Gastrocnemius medialis (tissue), 4 donors: ENCODE measurements at regions not wholly inside any gene's neighbourhood (a gene's known extent, or its start where the extent isn't known, plus 50 kb on each side); places are given as distances from the start of the nearest gene placed in this dataset.

Source experiments
- ATAC-seq, 2 donors: fragments of 150-250 bp; one replicate each; pipeline ENCODE4 v1.9.1; 2016
- DNase-seq, 2 donors: peaks; one replicate each; pipeline ENCODE4 v3.0.0-alpha.2; 2019
- H3K27ac ChIP-seq, 4 donors: fragments of 200-600 bp; sonication (generic); 1 replicate in 1 of 4; 2 replicates in 3 of 4; pipeline ENCODE4 v1.5.1; 2016 to 2018; ENCODE audit warnings: mild to moderate bottlenecking in 2 of 4, moderate library complexity in 1 of 4
- H3K27me3 ChIP-seq, 3 donors: fragments of 200-600 bp; sonication (generic) in 2 of 3; 1 replicate in 1 of 3; 2 replicates in 2 of 3; pipeline versions ENCODE4 v1.5.1 to v1.6.0; 2016 to 2019; ENCODE audit warnings: mild to moderate bottlenecking in 1 of 3, moderate library complexity in 1 of 3
- H3K36me3 ChIP-seq, 2 donors: fragments of 200-600 bp; sonication (generic) in 1 of 2; one replicate each; pipeline ENCODE4 v1.5.1; 2017 to 2018
- H3K4me1 ChIP-seq, 2 donors: fragments of 200-600 bp; sonication (generic) in 1 of 2; one replicate each; pipeline ENCODE4 v1.5.1; 2016 to 2017; ENCODE audit warnings: mild to moderate bottlenecking in 2 of 2
- H3K4me3 ChIP-seq, 4 donors: fragments of 200-600 bp; sonication (generic) in 3 of 4; 1 replicate in 1 of 4; 2 replicates in 3 of 4; pipeline ENCODE4 v1.5.1; 2016 to 2019; ENCODE audit warnings: mild to moderate bottlenecking in 2 of 4
- H3K9me3 ChIP-seq, 3 donors: fragments of 200-600 bp; sonication (generic) in 2 of 3; 1 replicate in 1 of 3; 2 replicates in 2 of 3; pipeline ENCODE4 v1.5.1; 2016 to 2019
- POLR2A ChIP-seq, 2 donors: fragments of 450-650 bp; IDR thresholded peaks; one replicate each; pipeline ENCODE4 v1.6.1; 2017; ENCODE audit warnings: antibody characterized with exemption in 2 of 2, mild to moderate bottlenecking in 2 of 2, moderate library complexity in 2 of 2
- in situ Hi-C, 4 donors: fragments of 200-750 bp; cut with MboI; loops; one replicate each; pipeline versions ENCODE4 v1.15.0 to v1.8.0; 2017; ENCODE audit warnings: low sequenced_read_pairs in 4 of 4
- intact Hi-C: fragments of 100-400 bp; cut with DNase I; formaldehyde crosslinking; loops from one replicate; pipeline ENCODE4 v1.15.1; 2023; ENCODE audit warnings: low total_unique reads
- TF ChIP-seq, protein P1 (sequence below), 5 experiments: fragments of 450-650 bp in 3 of 5; fragments of 200-600 bp in 2 of 5; sonication (generic) in 2 of 5; IDR thresholded peaks in 4 of 5; conservative IDR thresholded peaks in 1 of 5; 1 replicate in 4 of 5; 2 replicates in 1 of 5; pipeline ENCODE4 v1.5.1; 2016 to 2019; ENCODE audit warnings: antibody characterized with exemption in 5 of 5, mild to moderate bottlenecking in 3 of 5, moderate library complexity in 3 of 5

DNA sequence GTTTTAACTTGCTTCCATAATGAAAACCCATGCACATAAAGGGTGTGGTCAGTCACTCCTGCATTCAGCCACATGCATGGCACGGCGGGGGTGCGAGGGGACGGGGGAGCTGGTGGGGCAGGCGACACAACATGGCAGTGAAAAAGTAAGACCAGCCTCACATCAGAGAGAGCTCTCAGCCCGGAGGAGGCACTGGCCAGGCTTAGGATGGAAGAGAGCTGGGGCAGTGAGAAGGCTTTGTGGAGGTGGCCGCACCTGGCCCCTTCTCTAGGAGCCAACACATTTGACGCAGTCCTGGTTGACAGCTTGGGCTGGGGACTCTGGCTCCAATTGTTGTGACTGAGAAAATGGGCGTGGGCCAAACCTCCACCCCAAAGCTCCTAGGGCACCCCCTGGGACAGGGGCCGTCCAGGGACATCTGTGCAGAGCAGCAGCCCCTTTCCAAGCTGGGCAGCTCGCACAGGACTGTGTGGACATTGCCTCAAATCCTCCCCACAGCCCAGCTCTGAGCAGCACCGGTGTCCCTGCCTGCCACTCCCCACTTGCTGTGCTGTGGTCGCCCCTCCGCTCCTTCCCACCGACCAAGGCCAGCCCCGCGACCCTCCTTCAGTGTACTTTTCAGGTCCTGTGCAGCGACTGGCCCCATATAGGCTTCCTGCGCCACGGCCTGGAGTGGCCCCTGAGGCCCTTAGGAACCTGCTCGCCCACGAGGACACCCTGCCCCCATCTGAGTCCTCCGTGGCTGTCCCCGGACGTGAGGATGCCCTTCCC is 126.0 kb upstream of the IQSEC1 start:
- no peak for TF ChIP-seq POLR2A (IDR thresholded peaks at IDR 0.05)
- TF ChIP-seq, protein P1, sequence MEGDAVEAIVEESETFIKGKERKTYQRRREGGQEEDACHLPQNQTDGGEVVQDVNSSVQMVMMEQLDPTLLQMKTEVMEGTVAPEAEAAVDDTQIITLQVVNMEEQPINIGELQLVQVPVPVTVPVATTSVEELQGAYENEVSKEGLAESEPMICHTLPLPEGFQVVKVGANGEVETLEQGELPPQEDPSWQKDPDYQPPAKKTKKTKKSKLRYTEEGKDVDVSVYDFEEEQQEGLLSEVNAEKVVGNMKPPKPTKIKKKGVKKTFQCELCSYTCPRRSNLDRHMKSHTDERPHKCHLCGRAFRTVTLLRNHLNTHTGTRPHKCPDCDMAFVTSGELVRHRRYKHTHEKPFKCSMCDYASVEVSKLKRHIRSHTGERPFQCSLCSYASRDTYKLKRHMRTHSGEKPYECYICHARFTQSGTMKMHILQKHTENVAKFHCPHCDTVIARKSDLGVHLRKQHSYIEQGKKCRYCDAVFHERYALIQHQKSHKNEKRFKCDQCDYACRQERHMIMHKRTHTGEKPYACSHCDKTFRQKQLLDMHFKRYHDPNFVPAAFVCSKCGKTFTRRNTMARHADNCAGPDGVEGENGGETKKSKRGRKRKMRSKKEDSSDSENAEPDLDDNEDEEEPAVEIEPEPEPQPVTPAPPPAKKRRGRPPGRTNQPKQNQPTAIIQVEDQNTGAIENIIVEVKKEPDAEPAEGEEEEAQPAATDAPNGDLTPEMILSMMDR (IDR thresholded peaks at IDR 0.05 in 4 of 5, conservative IDR thresholded peaks at IDR 0.05 in 1 of 5), result no peak
- Histone ChIP-seq H3K27me3 (no peaks in the 10 kb centered on the region), H3K27ac (no peak overlapping the region), H3K4me3 (no peak overlapping the region), H3K9me3 (no peaks in the 10 kb centered on the region), H3K36me3 (no peaks in the 10 kb centered on the region), H3K4me1 (no peaks in the 10 kb centered on the region)
- no peak for ATAC-seq
- intact Hi-C loops, result no loop called here
- in situ Hi-C loops, result no loop called here
- no peak for DNase-seq

DNA sequence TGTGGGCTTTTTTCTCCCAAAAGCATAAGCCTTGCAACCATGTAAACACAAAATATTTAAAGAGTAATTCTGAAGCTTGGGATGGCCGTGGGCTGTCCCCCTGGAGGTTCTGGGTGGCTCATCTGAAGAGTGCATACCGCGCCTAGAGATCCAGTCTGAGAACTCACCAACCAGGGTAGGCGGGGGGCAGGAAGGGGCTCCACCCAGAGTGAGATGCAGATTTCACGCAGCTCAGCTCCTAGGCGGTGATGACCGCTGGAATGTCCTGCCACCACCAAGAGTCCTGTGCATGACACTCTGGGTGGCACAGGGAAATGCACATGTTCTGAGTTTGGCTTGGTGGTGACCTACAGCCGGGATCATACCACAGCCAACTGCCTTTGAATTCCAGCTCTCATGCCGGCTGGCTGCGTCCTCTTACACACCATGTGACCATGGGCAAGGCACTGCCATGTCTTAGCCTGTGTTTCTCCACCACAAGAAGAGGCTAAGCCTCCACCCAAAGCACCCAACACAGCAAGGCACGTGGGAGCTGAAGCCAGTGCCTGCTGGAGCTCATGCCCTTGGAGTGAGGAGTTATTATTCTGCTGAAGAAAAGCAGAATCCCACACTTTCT is 125.1 kb upstream of the IQSEC1 start:
- Histone ChIP-seq H3K36me3 (no peaks in the 10 kb centered on the region), H3K4me1 (peaks cover 0 to 6% of the 10 kb centered on the region in 2 donors), H3K9me3 (no peaks in the 10 kb centered on the region), H3K4me3 (no peak overlapping the region), H3K27ac (no peak overlapping the region), H3K27me3 (no peaks in the 10 kb centered on the region)
- no peak for ATAC-seq
- TF ChIP-seq, protein P1 (IDR thresholded peaks at IDR 0.05 in 4 of 5, conservative IDR thresholded peaks at IDR 0.05 in 1 of 5), result no peak
- TF ChIP-seq POLR2A (IDR thresholded peaks at IDR 0.05), result no peak
- DNase-seq, result no peak
- in situ Hi-C loops, result no loop called here
- intact Hi-C loops, result no loop called here

DNA sequence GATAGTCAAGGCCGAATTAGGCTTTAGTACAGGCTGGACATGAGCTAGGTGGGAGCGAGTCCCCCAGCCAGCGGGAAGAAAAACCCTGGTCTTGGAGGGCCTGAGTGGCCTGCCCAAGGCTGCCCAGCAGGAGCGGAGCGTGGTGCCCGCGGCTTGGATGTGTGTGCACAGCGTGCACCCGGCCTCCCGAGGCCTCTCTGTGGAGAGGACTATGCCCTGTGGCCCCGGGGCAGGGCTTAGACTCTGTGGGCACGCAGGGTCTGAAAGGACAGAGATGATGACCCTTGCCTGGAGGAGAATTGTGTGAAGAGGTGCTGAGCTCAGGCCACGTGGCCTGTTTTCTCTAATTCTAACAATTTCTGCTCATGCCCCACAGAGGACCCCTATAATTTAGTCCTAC is 124.6 kb upstream of the IQSEC1 start:
- Histone ChIP-seq H3K4me3 (no peak overlapping the region), H3K27ac (no peak overlapping the region), H3K9me3 (no peaks in the 10 kb centered on the region), H3K36me3 (no peaks in the 10 kb centered on the region), H3K4me1 (peaks cover 0 to 6% of the 10 kb centered on the region in 2 donors), H3K27me3 (no peaks in the 10 kb centered on the region)
- DNase-seq (no peak), ATAC-seq (no peak)
- TF ChIP-seq, protein P1 (IDR thresholded peaks at IDR 0.05 in 4 of 5, conservative IDR thresholded peaks at IDR 0.05 in 1 of 5), result no peak
- no peak for TF ChIP-seq POLR2A (IDR thresholded peaks at IDR 0.05)
- in situ Hi-C loops (no loop called here), intact Hi-C loops (no loop called here)

DNA sequence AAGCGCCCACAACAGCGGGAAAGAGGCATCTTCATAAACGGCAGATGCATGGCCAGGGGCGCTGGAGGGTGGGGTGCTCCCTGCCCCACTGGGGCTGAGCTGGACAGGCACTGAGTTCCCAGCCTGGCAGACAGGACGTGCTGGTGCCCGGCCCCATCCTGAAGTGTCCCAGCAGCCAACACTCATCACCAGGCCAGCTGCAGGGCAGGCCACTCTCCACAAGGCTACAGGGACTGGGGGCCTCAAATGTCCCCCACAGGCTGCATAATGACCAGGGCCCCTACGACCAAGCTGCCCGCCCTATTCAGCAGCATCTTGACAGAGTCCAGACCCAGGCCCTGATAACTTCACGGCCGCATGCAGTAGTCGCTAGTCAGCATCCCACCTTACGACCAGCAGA is 124.1 kb upstream of the IQSEC1 start:
- no peaks in the 10 kb centered on the region for H3K9me3 ChIP-seq
- H3K36me3 ChIP-seq, result no peaks in the 10 kb centered on the region
- no peaks in the 10 kb centered on the region for H3K27me3 ChIP-seq
- in situ Hi-C loops (no loop called here), intact Hi-C loops (no loop called here)
- peaks cover 0 to 6% of the 10 kb centered on the region in 2 donors for H3K4me1 ChIP-seq
- H3K4me3 ChIP-seq, result no peak overlapping the region
- H3K27ac ChIP-seq, result no peak overlapping the region
- TF ChIP-seq, protein P1 (IDR thresholded peaks at IDR 0.05 in 4 of 5, conservative IDR thresholded peaks at IDR 0.05 in 1 of 5), result no peak
- TF ChIP-seq POLR2A (IDR thresholded peaks at IDR 0.05), result no peak
- ATAC-seq, result no peak
- no peak for DNase-seq
